Activated effector memory CD4-positive, alpha-beta T cell treated with Interleukin-2 at 50 U/mL for 16 hours (primary cell): ENCODE measurements at regions not wholly inside any gene's neighbourhood (a gene's known extent, or its start where the extent isn't known, plus 50 kb on each side); places are given as distances from the start of the nearest gene placed in this dataset.
"Not testable (repeated sequence)": the region's sequence is repeated elsewhere in the genome, so short reads cannot be mapped to it uniquely, and the experiment has no call there.

ENCODE experiments used
- DNase-seq: peaks from one replicate; pipeline ENCODE4 v3.0.0-alpha.2; 2020

GRCh38 chr18:47727409-47727808 is 203.1 kb downstream of the SMAD2 start:
- DNase-seq, result no peak

DNA sequence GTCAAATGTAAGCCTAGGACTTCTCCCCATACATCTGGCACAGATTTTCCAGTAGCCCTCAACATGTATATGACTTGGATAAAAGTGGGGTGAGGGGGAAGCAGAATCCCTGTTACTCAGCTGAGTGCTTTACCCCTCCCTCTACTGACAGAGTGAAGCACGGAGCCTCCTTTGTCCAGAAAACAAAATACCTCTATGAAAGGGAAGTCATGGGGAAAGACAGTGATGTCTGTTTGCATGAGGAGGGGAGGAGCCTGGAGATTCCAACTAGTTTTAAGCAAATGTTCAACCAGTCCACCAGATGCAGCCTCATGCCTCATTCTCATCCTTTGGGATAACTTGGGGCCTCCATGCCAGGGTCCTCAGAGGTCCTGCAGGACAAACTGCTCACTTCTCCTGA is 203.9 kb downstream of the SMAD2 start:
- no peak for DNase-seq

- no peak for DNase-seq
Observed at GRCh38 chr18:47725656-47726055, 204.8 kb downstream of the SMAD2 start.

GRCh38 chr18:47724186-47724975 is 206.1 kb downstream of the SMAD2 start:
- no peak for DNase-seq

DNA sequence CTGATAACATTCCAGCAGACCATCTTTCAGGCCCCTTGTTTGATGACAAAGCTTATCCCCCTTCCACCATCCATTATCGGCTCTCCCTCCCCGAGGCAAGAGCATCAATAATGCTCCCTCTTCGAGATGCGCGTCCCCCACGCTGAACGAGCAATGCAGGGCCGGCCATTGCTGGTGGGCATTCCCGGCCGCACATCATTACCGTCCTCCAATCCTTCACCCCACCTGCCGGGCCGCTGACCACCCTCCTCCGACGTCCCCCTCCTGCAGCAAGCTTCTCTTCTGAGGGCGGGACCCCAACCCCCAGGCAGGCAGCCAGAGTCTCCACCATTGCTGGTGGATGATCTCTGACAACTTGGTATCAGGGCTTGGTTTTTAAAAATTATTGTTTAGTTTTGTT is 208.6 kb downstream of the SMAD2 start:
- DNase-seq, result no peak

DNA sequence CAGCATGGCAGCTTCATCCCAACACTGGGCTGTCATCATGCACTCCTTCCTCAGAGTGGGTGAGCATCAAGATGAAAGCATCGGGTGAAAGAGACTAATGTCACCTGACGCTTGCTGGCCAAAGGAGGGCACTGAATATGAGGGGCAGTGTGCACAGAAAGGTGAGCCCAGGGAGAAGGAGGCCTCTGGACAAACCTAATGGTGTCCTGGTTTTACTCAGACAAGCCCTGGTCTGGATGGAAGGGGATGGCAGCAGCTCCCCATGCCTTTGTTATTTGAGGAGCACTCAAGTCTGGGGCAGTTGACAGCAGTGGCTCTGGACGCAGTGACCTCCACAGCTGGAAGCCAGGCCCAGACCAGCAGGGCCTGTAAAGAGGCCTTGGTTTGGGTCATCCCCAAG is 209.7 kb downstream of the SMAD2 start:
- no peak for DNase-seq

DNA sequence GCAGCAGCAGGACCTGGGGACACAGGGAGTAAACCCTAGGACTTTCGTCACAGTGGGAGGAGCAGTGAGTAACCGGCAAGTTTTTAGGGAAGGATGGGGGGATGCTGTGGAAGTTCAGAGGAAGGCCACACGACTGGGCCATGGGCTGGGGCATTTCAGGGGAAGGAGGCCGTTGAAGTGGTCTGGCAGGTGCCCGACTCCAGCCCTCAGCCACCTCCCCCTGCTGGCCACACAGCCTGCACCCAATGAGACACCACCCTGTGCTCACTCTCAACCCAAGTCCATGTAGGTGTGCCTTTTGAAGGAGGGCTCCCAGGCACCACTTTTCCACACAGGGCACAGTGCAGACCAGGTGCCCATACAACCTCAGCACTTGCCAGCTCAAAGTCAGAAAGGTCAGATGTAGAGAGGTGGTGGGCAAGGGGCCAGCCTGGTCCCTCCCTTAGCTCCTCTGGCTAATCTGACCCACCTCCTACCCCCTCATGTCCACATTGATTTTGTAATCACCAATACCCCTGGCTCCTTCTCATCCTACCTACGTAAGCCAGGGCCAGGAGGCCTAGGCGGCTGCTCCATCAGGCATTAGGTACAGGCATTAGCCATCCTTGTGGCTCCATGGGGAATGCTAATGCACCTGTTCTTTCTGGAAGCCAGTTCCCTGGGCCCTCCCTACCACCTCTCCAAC is 211.2 kb downstream of the SMAD2 start:
- DNase-seq, result no peak

- no peak for DNase-seq
Observed at GRCh38 chr18:47718646-47719045, 211.8 kb downstream of the SMAD2 start.

GRCh38 chr18:47717257-47717656 is 213.2 kb downstream of the SMAD2 start:
- DNase-seq, result no peak

- DNase-seq, result no peak
Observed at GRCh38 chr18:47716632-47717185, 213.8 kb downstream of the SMAD2 start.

DNA sequence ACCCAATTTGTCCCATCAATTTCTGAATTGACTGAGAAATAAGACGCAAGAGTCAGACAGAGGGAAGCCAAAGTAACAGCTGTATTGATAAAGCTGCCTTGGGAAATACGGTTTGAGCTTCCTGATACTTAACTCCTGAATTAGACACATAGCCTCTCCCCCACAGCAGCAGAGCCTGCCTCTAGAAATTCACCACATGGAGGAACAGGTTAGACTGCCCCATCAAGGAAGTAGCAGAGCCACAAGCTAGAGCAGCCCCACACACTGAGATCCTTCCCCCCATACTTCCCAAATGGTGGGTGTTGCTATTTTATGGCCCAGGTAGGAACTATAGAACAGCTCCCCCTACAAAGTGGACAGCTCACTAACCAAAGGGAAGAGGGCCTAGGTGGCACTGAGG is 220.0 kb downstream of the SMAD2 start:
- no peak for DNase-seq

GRCh38 chr18:47709556-47709955 is 220.9 kb downstream of the SMAD2 start:
- no peak for DNase-seq

GRCh38 chr18:47708206-47708605 is 222.3 kb downstream of the SMAD2 start:
- DNase-seq, result no peak

GRCh38 chr18:47701134-47701533 is 229.3 kb downstream of the SMAD2 start:
- DNase-seq, result no peak

GRCh38 chr18:47696870-47697269 is 233.6 kb downstream of the SMAD2 start:
- no peak for DNase-seq

DNA sequence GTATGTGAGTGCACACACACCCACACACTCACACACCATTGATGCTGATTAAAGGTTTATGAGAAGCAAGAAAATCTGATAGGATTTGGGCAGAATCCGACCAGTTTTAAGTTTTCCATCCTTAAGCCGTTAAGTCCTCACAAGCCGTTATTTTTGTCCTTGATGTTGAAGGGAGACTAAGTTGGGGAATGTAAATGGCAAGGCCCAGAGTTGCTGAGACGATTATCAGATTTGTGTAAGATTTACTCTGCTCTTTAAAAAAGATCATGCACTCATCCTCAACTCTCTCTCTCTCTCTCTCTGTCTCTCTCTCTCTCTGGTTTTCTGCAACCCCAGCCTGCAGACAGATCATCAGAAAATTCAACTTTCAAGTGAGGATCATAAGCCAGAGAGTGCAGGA is 238.8 kb downstream of the SMAD2 start:
- no peak for DNase-seq

- not testable (repeated sequence) for DNase-seq
Observed at GRCh38 chr18:47690778-47691177, 239.7 kb downstream of the SMAD2 start.

- DNase-seq, result no peak
Observed at GRCh38 chr18:47689371-47689770, 241.1 kb downstream of the SMAD2 start.

GRCh38 chr18:47686806-47687205 is 243.7 kb downstream of the SMAD2 start:
- DNase-seq, result no peak

DNA sequence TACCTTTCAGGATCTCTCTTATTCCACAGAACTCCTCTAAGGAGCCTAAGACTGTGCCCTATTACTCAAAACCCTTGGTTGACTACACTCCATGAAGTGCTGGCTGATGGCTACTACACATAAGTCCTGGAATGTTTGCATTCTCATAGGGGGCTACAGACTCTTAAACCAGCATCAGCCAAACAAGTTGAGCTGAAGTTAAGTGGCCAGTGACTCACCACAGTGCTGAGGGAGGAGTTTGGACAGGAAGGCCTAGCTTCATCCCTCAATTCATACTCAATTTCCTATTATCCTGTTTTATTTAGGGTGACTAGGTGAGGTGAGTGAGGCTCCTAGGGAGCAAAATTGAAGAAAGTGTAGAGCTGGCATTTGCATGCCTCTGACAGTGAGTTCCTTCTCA is 246.7 kb downstream of the SMAD2 start:
- DNase-seq, result no peak

GRCh38 chr18:47682876-47683275 is 247.6 kb downstream of the SMAD2 start:
- no peak for DNase-seq

GRCh38 chr18:47680488-47680887 is 250.0 kb downstream of the SMAD2 start:
- no peak for DNase-seq

DNA sequence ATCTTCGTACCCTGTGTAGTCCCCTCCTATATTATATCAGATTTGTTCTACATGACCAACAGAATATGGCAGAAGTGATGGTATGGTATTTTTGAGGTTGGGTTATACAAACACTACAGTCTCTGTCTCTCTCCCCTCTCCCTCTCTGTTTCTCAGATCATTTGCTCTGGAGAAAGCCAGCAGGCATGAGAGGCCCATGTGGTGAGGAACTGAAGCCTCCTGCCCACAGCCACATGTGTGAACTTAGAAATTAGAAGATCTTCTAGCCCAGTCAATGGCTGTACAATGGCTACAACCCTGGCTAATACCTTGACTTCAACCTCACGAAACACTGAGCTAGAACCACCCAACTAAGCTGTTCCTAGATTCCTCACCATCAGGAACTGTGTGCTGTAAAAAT is 250.6 kb downstream of the SMAD2 start:
- no peak for DNase-seq

GRCh38 chr18:47677952-47678351 is 252.5 kb downstream of the SMAD2 start:
- DNase-seq, result no peak
